ENCODE measurements at regions not wholly inside any gene's neighbourhood (a gene's known extent, or its start where the extent isn't known, plus 50 kb on each side); places are given as distances from the start of the nearest gene placed in this dataset.

- peaks cover 28% of the 10 kb centered on the region for H3K36me3 Mint-ChIP-seq (ENCODE audit: low read depth)
- H3K9me3 Mint-ChIP-seq (ENCODE audit: low read depth) = no peaks in the 10 kb centered on the region
- peak overlapping the region; percentile 97 for H3K27ac Mint-ChIP-seq (ENCODE audit: unreplicated experiment)
- DNase-seq (ENCODE audit: low spot score) = no peak
- peaks cover 53% of the 10 kb centered on the region for H3K4me1 Mint-ChIP-seq (ENCODE audit: low read depth)
- H3K4me3 Mint-ChIP-seq (ENCODE audit: unreplicated experiment) = no peak overlapping the region
- TF ChIP-seq CTCF (IDR thresholded peaks at IDR 0.05) = no peak
- no peaks in the 10 kb centered on the region for H3K27me3 Mint-ChIP-seq (ENCODE audit: low read depth)
Measured at GRCh38 chr9:734831-735511, 106.5 kb upstream of the DMRT1 start.

- no peak for DNase-seq (ENCODE audit: low spot score)
- Mint-ChIP-seq H3K4me1 (ENCODE audit: low read depth) (peaks cover 35% of the 10 kb centered on the region), H3K4me3 (ENCODE audit: unreplicated experiment) (no peak overlapping the region), H3K27me3 (ENCODE audit: low read depth) (no peaks in the 10 kb centered on the region), H3K9me3 (ENCODE audit: low read depth) (no peaks in the 10 kb centered on the region), H3K36me3 (ENCODE audit: low read depth) (peaks cover 33% of the 10 kb centered on the region), H3K27ac (ENCODE audit: unreplicated experiment) (peak overlapping the region; percentile 92)
- no peak for TF ChIP-seq CTCF (IDR thresholded peaks at IDR 0.05)
Measured at GRCh38 chr9:737400-738120, 103.9 kb upstream of the DMRT1 start.

- no peak overlapping the region for H3K4me3 Mint-ChIP-seq (ENCODE audit: unreplicated experiment)
- H3K36me3 Mint-ChIP-seq (ENCODE audit: low read depth) = peaks cover 41% of the 10 kb centered on the region
Measured at GRCh38 chr9:738209-738915, 103.1 kb upstream of the DMRT1 start.

GRCh38 chr9:739362-739761 lies 102.1 kb upstream of the DMRT1 start:
- no peaks in the 10 kb centered on the region for H3K9me3 Mint-ChIP-seq (ENCODE audit: low read depth)
- DNase-seq (ENCODE audit: low spot score) = no peak
- H3K27me3 Mint-ChIP-seq (ENCODE audit: low read depth) = no peaks in the 10 kb centered on the region
- peaks cover 35% of the 10 kb centered on the region for H3K4me1 Mint-ChIP-seq (ENCODE audit: low read depth)
- H3K4me3 Mint-ChIP-seq (ENCODE audit: unreplicated experiment) = no peak overlapping the region
- peak overlapping the region; percentile 18 for H3K27ac Mint-ChIP-seq (ENCODE audit: unreplicated experiment)
- peaks cover 47% of the 10 kb centered on the region for H3K36me3 Mint-ChIP-seq (ENCODE audit: low read depth)
- no peak for TF ChIP-seq CTCF (IDR thresholded peaks at IDR 0.05)

More at GRCh38 chr9:738209-738915, 103.1 kb upstream of the DMRT1 start:
- TF ChIP-seq CTCF (IDR thresholded peaks at IDR 0.05) = no peak
- Mint-ChIP-seq H3K27me3 (ENCODE audit: low read depth) (no peaks in the 10 kb centered on the region), H3K4me1 (ENCODE audit: low read depth) (peaks cover 35% of the 10 kb centered on the region), H3K9me3 (ENCODE audit: low read depth) (no peaks in the 10 kb centered on the region), H3K27ac (ENCODE audit: unreplicated experiment) (peak overlapping the region; percentile 92)
- DNase-seq (ENCODE audit: low spot score) = no peak

GRCh38 chr9:740221-740620 lies 101.3 kb upstream of the DMRT1 start:
- no peaks in the 10 kb centered on the region for H3K27me3 Mint-ChIP-seq (ENCODE audit: low read depth)
- no peak for TF ChIP-seq CTCF (IDR thresholded peaks at IDR 0.05)
- no peak overlapping the region for H3K4me3 Mint-ChIP-seq (ENCODE audit: unreplicated experiment)
- no peak overlapping the region for H3K27ac Mint-ChIP-seq (ENCODE audit: unreplicated experiment)
- DNase-seq (ENCODE audit: low spot score) = no peak
- H3K9me3 Mint-ChIP-seq (ENCODE audit: low read depth) = no peaks in the 10 kb centered on the region
- H3K36me3 Mint-ChIP-seq (ENCODE audit: low read depth) = peaks cover 53% of the 10 kb centered on the region
- H3K4me1 Mint-ChIP-seq (ENCODE audit: low read depth) = peaks cover 30% of the 10 kb centered on the region
